HG03442 (cell line): ENCODE measurements at regions not wholly inside any gene's neighbourhood (a gene's known extent, or its start where the extent isn't known, plus 50 kb on each side); places are given as distances from the start of the nearest gene placed in this dataset.

Source experiments
- ATAC-seq: cut with Tn5 transposase; IDR thresholded peaks from one replicate; pipeline ENCODE4 v1.9.1; 2021; ENCODE audit warnings: mild to moderate bottlenecking, moderate library complexity; ENCODE audit not compliant: unreplicated experiment

DNA sequence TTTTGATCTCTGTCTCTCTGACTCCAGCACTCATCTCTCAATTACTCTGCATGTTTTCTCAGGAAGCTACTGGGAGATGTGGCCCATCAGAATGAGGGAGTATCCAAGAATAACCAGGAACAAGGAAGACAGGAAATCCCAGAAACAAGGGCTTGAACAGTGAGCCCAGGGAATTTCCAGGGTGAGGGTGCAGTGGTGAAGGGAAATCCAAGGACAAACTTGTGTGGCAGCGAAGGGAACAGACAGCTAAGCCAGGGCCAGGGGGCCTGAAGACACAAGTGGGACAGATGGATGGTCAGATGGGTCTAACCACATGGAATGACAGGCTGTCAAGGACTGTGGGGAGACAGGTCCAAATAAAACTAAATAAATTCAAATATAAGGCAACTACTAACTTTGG lies 121.8 kb upstream of the ERRFI1 start:
- ATAC-seq, result no peak

DNA sequence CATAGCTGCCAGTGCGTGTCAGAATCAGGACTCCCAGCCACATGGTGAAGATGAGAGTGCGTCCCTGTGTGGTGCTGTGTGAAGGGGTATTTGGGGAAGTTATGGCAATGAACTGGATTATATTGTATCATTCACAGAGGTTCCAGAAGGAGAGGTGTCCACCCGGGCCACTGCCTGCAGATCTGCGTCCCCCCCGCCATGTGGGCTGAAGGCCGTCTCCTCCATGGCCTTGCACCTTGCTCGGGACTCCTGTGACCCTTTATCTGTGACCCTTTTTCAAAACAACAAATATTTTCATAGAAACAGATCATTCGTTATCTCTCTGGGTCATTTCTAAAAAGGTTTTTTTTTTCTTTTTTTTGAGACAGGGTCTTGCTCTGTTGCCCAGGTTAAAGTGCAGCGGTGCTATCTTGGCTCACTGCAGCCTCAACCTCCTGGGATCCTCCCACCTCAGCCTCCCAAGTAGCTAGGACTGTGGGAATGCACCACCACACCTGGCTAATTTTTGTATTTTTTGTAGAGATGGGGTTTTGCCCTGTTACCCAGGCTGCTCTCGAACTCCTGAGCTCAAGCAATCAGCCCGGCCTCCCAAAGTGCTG lies 120.2 kb upstream of the ERRFI1 start:
- ATAC-seq, result no peak

DNA sequence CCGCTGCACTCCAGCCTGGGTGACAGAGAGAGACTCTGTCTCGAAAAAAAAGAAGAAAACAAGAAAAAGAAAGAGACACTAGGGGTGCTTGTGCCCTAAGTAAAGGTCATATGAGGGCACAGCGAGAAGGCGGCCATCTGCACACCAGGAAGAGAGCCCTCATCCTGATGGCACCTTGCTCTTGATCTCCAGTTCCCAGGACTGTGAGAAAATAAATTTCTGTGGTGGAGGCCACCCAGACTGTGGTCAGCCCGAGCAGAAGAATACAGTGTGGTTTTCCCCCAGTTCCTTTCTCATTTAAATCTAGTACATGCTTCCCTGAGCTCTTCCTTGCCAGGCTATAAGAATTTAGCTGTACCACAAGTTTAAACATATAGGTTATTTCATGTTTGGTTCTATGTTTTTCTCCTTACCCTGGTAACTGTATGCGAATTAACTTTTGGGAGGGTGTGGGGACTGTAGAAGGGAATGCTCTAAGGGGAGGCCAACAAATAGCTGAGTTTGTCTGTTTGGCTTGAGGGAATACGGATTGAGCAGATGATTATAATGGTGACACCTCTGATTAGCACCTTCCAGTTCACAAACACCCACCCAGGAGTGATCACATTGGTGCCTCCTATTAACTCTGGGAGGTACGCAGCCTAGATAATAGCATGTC lies 119.6 kb upstream of the ERRFI1 start:
- ATAC-seq, result no peak

DNA sequence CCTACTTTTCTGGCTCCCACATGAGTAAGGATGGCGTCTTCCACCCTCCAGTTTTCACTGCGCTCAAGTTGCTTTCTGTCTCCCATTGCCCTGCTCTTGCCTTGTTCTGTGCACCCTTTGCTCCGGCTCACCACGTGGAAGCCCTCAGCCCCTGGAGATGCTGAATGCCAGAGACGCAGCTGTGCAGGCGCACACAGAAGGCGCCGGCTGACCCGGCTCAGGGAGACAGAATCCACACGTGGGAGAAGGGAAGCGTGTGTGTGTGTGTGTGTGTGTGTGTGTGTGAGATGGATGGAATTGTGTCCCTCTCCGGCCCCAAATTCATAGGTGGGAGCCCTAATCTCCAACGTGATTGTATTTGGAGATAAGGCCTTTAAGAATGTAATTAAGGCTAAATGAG lies 118.2 kb upstream of the ERRFI1 start:
- ATAC-seq, result no peak

DNA sequence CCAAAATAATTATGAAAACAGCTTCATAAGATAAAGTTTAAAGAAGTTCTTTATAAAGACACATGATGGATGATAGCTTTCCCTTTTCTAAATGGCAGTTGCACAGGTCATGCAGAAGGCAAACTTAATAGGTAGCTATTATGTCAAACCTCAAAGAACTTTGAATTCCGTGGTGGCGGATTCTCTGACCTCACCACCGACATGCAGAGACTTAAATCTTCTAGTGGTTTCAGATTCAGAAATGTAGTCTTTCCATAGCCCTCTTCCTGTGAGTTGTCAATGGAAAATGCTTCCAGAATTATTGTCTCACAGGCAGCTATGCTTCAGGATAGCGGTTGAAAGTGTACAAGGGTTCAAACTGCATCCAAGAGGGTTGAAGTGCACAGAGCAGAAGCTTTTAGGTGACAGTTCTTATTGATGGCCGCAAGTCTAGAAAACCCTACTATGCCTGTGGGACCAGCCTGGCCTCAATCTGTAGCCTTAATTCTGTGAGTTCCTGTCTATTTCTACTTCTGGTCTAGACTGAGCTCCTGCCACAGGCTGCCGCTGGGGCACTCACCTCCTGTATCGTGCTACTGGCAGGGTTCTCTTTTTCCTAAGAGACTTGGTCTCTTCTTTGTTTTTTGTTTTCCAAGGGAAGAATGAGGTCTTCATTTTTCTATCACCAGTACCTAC lies 117.0 kb upstream of the ERRFI1 start:
- ATAC-seq, result no peak

DNA sequence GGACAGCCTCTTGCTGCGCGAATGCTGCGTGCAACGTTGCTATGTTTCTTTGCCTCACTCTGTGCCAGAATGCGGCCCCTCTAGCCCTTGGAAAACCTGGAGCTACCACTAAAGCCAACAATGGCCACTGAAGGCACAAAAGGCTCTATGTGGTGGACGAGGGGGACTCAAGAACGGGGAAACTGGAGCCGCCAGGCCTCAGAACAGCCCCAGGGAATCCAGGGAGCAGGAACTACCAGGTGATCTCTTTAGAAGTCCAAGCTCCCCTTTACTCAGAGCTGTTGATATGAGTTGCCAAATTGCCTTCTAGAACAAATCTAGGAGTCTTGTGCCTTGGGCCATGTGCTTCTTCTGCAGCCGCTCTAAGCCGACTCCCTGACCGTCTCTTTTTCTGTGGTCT lies 113.8 kb upstream of the ERRFI1 start:
- ATAC-seq, result no peak

DNA sequence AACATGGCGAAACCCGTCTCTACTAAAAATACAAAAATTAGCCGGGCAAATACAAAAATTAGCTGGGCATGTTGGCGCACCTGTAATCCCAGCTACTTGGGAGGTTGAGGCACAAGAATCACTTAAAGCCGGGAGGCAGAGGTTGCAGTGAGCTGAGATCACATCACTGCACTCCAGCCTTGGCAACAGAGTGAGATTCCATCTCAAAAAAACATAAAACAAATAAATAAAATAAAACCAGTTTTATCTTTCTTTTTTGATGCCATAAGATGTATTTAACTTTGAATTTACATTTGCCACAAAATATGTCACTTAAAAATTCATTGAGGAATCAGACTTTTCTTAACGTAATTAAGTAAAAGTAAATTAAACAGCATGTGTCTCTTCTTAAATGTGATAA lies 113.3 kb upstream of the ERRFI1 start:
- no peak for ATAC-seq

DNA sequence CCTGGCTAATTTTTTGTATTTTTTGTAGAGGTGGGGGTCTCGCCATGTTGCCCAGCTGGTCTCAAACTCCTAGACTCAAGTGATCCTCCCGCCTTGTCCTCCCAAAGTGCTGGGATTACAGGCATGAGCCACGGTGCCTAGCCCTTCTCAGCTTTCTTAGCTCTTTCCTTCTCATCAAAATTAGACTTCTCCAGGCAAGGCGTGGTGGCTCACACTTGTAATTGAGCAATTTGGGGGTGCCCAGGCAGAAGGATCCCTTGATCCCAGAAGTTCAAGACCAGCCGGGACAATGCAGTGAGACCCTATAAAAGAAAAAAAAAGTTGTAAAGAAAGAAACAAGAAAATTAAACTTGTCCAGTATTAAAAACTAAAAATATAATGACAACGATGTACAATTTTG lies 112.6 kb upstream of the ERRFI1 start:
- ATAC-seq, result no peak

DNA sequence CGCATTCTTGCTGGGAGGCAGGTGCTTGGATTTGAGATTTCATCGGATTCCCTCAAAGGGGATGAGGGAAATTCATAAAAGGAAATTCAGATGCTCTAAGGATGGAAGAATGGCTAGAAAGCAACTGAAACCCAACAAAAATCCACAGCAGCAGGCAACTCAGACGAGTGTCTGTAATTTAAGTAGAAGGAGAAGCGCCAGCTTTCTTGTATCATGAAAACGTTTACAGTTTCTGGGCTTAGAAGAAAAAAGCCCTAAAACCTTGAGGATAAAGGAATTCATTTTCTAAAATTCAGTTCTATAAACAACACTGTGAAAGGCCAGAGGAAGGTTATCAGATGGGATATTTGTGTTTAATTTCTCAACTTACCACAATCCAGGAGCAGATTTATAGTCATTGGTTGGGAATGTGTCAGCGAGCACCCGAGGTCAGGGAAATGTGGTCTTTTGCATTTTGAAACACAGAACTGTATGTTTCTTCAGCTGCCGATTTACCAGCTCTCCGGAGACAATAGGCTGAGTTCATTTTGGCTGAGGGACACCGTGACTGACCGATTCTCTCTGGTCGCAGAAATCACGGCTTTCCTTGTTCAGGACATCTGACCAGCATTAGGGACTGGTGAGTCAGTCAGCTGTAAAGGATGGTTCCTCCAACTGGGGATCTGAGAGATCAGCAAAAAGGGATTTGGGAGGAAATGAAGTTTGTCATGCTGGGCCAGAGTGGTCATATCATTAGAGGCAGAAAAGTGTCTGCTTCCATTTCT lies 111.6 kb upstream of the ERRFI1 start:
- ATAC-seq, result no peak

DNA sequence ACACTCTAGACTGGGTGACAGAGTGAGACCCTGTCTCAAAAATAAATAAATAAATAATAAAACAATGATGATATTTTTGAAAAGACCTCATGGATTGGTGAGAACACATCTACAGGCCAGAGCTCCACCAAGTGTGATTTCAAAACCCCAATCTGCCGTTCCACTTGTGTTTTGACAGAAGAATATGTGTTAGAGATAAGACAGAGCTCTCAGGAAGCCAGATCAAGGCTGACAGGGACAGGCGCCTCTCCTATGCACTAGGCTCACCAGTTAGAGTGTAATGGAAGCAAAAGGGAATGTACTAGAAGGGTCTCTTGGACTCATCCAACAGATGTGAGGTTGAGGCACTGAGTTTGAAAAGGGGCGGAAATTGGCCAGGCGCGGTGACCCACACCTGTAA lies 110.7 kb upstream of the ERRFI1 start:
- no peak for ATAC-seq

DNA sequence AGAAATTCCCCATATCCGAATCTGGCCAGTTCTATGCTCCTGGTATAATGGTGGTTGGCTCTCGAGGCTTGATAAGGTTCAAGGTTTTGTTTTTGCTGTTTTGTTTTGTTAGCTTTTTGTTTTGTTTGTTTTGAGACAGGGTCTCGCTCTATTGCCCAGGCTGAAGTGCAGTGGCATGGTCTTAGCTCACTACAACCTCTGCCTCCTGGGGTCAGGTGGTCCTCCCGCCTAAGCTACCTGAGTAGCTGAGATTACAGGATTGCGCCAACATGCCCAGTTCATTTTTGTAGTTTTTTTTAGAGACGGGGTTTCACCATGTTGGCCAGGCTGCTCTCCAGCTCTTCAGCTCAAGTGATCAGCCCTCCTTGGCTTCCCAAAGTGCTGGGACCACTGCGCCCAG lies 109.1 kb upstream of the ERRFI1 start:
- no peak for ATAC-seq

DNA sequence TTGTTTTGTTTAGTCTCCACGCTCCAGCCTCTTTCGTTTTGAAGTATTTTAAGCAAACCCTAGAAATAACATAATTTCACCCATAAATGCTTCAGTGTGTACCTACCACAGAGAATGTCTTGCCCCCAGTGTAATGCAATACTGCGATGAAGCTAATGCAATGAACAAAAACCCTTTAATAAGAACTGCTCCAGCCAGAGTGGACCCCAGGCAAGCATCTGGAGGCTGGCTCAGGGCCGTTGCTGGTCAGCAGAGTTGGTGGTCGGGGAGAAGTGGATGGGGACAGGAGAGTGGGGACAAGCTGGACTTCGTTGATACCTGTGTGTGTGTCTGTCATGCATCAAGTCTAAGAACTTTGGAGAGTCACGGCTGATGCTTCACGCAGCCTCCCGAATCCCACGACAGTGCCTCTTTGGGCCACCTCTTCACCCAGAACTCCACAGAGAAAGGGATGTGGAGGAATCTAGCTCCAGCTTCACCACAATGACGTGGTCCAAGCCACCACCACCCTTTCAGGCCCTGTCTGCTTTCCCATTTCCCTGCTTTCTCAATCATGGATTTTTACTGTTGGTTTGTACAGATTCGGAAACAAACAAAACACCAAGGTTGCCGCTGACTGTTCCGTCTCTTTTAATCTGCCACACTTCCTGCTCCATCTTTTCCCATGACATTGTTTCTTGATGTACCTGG lies 108.6 kb upstream of the ERRFI1 start:
- no peak for ATAC-seq

DNA sequence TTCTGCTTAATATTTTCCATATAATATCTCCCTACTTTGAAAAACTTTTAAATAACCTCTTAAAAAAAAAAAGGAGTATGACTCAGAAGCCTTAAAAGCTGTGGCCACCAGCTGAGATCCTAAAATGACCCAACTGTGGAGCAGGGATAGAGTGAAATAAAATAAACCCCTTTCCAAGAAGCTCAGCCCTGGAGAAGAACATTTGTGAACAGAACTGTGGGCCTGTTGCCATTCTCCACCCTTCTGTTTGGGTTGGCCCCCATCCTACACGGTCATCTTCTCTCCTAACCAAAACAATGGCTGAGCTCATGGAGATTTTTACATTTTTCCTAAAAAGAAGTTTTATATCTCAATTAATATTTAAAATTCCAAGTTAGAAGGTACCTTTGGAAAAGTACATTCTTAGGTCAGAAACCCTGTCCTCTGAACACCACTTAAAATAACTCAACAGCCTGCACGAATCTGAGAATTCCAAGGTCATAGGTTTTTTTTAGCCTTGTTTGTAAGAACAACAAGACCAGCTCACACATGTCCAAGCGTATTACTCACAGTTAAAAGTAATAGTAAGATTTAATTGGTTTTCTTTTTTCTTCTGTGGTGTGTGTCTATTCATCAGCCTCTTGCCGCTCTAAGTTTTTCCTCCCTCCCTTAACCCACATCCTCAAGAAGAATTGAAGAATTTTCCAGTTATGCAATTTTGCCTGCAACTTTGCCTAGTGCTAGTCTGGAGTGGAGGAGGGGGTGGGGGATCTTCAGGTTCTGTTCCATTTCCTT lies 107.7 kb upstream of the ERRFI1 start:
- ATAC-seq, result no peak

DNA sequence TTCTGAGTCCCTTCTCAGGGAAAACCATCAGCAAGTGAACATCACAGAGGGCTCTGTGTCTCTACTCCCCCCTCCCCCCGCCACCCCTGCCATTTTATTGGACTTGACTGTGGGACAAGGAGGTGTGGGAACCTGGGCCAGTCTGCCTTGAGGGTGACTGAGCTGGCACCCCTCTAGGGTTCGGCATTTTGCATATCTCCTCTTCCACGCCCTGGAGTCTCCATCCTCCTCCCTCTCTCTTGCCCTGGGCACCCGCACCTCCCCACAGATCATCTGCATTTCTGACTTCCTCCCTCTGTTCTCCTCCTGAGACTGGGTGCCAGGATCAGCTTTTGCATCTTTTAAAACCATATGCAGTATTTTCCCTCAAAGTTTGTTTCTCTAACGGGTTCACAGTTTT lies 107.1 kb upstream of the ERRFI1 start:
- no peak for ATAC-seq

DNA sequence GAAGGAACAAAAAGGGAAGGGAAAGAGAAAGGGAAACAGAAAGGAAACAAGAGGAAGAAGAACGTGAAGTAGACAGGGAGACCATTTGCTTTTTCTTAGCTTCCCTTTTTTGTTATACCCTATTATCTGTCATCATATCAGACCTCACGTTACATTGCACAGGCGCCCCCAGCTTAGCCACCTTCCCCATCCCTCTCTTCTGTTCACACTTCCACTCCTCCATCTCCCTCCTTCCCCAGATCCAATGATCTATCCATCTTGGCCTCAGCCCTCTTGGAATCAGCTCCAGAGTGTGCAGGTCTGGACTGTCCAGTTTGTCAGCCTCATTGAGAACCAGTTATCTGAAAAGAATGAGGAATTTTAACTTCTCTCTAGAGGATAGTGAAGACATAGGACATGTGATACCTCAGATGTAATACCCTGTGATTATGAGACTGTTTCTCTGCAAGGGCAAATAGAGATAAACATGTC lies 101.1 kb upstream of the ERRFI1 start:
- ATAC-seq, result no peak

DNA sequence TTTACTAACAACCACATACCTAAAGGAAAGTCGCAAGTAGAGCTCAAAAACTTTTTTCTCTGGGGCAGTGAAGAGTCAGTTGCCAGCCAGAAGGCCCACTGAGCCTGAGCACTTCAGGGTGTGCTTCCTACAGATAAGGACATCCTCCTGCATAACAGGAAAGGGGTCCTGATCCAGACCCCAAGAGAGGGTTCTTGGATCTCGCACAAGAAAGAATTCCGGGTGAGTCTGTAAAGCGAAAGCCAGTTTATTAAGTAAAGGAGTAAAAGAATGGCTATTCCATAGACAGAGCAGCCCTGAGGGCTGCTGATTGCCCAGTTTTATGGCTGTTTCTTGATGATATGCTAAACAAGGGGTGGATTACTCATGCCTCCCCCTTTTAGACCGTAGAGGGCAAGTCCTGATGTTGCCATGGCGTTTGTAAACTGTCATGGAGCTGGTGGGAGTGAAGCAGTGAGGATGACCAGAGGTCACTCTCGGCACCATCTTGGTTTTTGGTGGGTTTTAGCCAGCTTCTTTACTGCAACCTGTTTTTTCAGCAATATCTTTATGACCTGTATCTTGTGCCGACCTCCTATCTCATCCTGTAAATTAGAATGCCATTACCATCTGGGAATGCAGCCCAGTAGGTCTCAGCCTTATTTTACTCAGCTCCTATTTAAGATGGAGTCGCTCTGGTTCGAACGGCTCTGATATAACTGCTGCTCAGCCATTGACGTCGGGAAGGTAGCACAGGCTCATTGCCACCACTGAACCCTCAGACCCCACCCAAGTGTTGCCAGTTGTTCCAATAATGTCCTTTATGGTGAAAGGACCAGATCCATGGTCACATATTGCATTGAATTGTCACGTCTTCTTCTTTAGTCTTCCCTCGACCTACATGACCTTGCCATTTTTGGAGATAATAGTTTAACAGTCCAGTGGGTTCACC lies 96.6 kb upstream of the ERRFI1 start:
- no peak for ATAC-seq

DNA sequence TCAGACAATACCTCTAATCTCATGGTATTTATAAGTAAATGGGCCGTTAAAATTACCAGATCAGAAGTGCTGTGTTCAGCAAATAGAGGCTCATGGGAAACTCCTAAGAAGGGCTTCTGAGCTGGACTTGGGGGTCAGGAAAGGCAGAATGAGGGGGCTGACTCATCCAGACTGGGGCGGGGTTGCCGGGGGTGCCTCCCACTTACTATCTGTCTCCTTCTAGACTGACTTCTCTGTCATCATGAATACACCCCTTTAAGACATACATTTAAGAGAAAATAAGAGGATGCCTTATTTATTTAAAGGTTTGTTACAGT lies 96.0 kb upstream of the ERRFI1 start:
- no peak for ATAC-seq

DNA sequence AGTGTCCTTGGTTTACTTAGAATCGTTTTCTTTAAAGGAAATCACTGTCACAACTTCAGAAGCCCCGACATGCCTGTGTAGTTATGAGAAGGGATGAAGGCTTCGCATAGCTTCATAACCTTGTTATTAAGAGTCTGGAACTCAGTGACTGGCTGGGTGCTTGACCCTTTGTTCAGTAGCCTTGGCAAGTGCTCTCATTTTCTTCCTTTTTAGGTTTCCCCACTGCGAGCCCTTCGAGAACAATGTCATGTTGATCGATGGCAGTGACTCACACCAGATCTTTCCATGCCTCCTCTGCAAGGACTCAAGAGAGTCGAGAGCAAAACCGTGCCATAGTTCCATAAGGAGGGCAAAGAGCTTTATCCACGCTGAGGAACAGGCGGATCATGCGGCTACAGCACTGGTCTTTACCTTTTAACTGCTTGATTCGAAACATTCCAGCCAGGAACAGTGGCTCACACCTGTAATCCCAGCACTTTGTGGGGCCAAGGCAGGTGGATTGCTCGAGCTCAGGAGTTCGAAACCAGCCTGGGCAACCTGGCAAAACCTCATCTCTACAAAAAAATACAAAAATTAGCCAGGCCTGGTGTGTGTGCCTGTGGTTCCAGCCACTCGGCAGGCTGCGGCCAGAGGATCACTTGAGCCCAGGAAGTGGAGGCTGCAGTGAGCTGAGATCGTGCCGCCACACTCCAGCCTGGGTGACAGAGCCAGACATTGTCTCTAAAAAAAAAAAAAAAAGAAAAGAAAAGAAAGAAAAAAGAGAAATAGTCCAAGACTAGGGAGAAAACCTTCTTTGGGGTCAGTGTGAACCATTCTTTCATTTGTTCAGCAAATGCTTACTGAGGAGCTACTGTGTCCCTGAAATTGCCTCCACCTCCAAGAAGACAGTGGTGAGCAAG lies 95.4 kb upstream of the ERRFI1 start:
- ATAC-seq, result no peak
